ENCODE measurements at regions not wholly inside any gene's neighbourhood (a gene's known extent, or its start where the extent isn't known, plus 50 kb on each side); places are given as distances from the start of the nearest gene placed in this dataset.

GRCh38 chr1:96159379-96159778 lies 562.2 kb upstream of the PTBP2 start:
- Histone ChIP-seq H3K4me2 (no peak overlapping the region), H3K4me3 (ENCODE audit: low read depth in 2 of 2, low read length in 1 of 2) (no peak overlapping the region), H3K27ac (ENCODE audit: low read depth in 2 of 2, low read length in 1 of 2) (no peak overlapping the region), H3K36me3 (replicated peaks in 1 of 2; ENCODE audit: control insufficient read depth in 1 of 2, insufficient read depth in 2 of 2, low read length in 1 of 2) (no peaks in the 10 kb centered on the region), H3K4me1 (ENCODE audit: control insufficient read depth in 1 of 2, insufficient read depth in 2 of 2, low read depth in 1 of 2, low read length in 1 of 2) (no peaks in the 10 kb centered on the region; a peak in 1 of 4 replicates), H3K9me3 (peaks cover 14% of the 10 kb centered on the region), H2AFZ (ENCODE audit: low read depth) (no peak overlapping the region), H3K9me2 (no peaks in the 10 kb centered on the region), H3K79me2 (ENCODE audit: insufficient read depth) (no peaks in the 10 kb centered on the region), H3F3A (replicated peaks; ENCODE audit: insufficient read depth) (no peaks in the 10 kb centered on the region), H4K20me1 (ENCODE audit: insufficient read depth) (no peaks in the 10 kb centered on the region), H3K27me3 (ENCODE audit: insufficient read depth) (no peaks in the 10 kb centered on the region), H3K9ac (no peak overlapping the region)
- TF ChIP-seq FOSL2 (IDR thresholded peaks at IDR 0.05; ENCODE audit: borderline replicate concordance, low read depth): no peak
- no peak for TF ChIP-seq GABPA (IDR thresholded peaks at IDR 0.05; ENCODE audit: low read depth)
- TF ChIP-seq IRF3 (IDR thresholded peaks at IDR 0.05; ENCODE audit: low read depth, low read length): no peak
- TF ChIP-seq EP300 (IDR thresholded peaks at IDR 0.05; ENCODE audit: borderline replicate concordance in 1 of 2, low read depth in 1 of 2, low read length in 1 of 2): no peak
- TF ChIP-seq NRF1 (IDR thresholded peaks at IDR 0.05; ENCODE audit: low read depth, low read length): no peak
- no peak for TF ChIP-seq FOXM1 (IDR thresholded peaks at IDR 0.05; ENCODE audit: low read depth)
- no peak for TF ChIP-seq RCOR1 (IDR thresholded peaks at IDR 0.05; ENCODE audit: low read length)
- TF ChIP-seq RXRA (IDR thresholded peaks at IDR 0.05; ENCODE audit: borderline replicate concordance, low read depth): no peak
- TF ChIP-seq ELF1 (IDR thresholded peaks at IDR 0.05): no peak
- TF ChIP-seq RFX5 (IDR thresholded peaks at IDR 0.05; ENCODE audit: low read length): no peak
- TF ChIP-seq MEF2A (IDR thresholded peaks at IDR 0.05; ENCODE audit: borderline replicate concordance, low read depth): no peak
- TF ChIP-seq USF1 (IDR thresholded peaks at IDR 0.05; ENCODE audit: borderline replicate concordance, low read depth): no peak
- no peak for TF ChIP-seq USF2 (IDR thresholded peaks at IDR 0.05; ENCODE audit: borderline replicate concordance, low read depth, low read length)
- TF ChIP-seq SIN3A (IDR thresholded peaks at IDR 0.05; ENCODE audit: borderline replicate concordance, low read depth, low read length): no peak
- no peak for TF ChIP-seq FOXJ3 (CRISPR knock-in tag; IDR thresholded peaks at IDR 0.05)
- TF ChIP-seq ZBTB33 (IDR thresholded peaks at IDR 0.05; ENCODE audit: borderline replicate concordance, low read depth): no peak
- TF ChIP-seq TAF1 (IDR thresholded peaks at IDR 0.05; ENCODE audit: borderline replicate concordance, low read depth, low read length): no peak
- no peak for TF ChIP-seq RAD21 (IDR thresholded peaks at IDR 0.05; ENCODE audit: low read length)
- ChIA-PET POLR2A (no interaction called here), CTCF (no interaction called here)
- DNase-seq: no peak
- WGBS (ENCODE audit: low lambda C conversion rate): 26% methylated on average over 2 of the region's 2 CpGs

Data from SK-N-SH (cell line).